Lower leg skin (tissue), 3 donors: ENCODE measurements at regions not wholly inside any gene's neighbourhood (a gene's known extent, or its start where the extent isn't known, plus 50 kb on each side); places are given as distances from the start of the nearest gene placed in this dataset.

ENCODE experiments used
- POLR2A ChIP-seq, 2 donors: fragments of 450-650 bp; IDR thresholded peaks; one replicate each; pipeline ENCODE4 v1.6.1; 2016 to 2017; ENCODE audit warnings: antibody characterized with exemption in 2 of 2, mild to moderate bottlenecking in 1 of 2, moderate library complexity in 1 of 2
- TF ChIP-seq, protein P1 (sequence below), 3 donors: fragments of 450-650 bp; IDR thresholded peaks; one replicate each; pipeline ENCODE4 v1.5.1; 2016; ENCODE audit warnings: antibody characterized with exemption in 3 of 3, mild to moderate bottlenecking in 3 of 3, moderate library complexity in 2 of 3

DNA sequence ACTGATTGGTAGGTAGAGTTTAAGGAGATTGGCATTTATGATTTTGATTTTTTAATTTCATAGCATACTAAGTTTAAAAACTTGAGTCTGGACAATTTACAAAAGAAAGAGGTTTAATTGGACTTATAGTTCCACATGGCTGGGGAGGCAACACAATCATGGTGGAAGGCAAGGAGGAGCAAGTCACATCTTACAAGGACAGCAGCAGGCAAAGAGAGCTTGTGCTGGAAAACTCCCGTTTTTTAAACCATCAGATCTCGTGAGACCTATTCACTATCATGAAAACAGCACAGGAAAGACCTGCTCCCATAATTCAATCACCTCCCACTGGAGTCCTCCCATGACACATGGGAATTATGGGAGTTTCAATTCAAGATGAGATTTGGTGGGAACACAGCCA is 630.9 kb upstream of the NR2F2 start:
- TF ChIP-seq, protein P1, sequence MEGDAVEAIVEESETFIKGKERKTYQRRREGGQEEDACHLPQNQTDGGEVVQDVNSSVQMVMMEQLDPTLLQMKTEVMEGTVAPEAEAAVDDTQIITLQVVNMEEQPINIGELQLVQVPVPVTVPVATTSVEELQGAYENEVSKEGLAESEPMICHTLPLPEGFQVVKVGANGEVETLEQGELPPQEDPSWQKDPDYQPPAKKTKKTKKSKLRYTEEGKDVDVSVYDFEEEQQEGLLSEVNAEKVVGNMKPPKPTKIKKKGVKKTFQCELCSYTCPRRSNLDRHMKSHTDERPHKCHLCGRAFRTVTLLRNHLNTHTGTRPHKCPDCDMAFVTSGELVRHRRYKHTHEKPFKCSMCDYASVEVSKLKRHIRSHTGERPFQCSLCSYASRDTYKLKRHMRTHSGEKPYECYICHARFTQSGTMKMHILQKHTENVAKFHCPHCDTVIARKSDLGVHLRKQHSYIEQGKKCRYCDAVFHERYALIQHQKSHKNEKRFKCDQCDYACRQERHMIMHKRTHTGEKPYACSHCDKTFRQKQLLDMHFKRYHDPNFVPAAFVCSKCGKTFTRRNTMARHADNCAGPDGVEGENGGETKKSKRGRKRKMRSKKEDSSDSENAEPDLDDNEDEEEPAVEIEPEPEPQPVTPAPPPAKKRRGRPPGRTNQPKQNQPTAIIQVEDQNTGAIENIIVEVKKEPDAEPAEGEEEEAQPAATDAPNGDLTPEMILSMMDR (IDR thresholded peaks at IDR 0.05): no peak
- TF ChIP-seq POLR2A (IDR thresholded peaks at IDR 0.05): no peak
